Keratinocyte (primary cell): ENCODE measurements at regions not wholly inside any gene's neighbourhood (a gene's known extent, or its start where the extent isn't known, plus 50 kb on each side); places are given as distances from the start of the nearest gene placed in this dataset.

Source experiments
- DNase-seq: peaks from one replicate; pipeline ENCODE4 v3.0.0-alpha.2; 2011; ENCODE audit warnings: low read depth, missing footprints, low spot score
- FAIRE-seq: peaks from 2 replicates; lab custom pipeline; 2011; peaks lifted over from hg19 to GRCh38; lab: Jason Lieb, UNC
- H2AFZ ChIP-seq: 2 replicates; pipeline ENCODE4 v1.6.0; 2012; ENCODE audit warnings: low read length, control low read depth, inconsistent platforms; ENCODE audit not compliant: control insufficient read depth
- H3K27ac ChIP-seq: 2 replicates; pipeline ENCODE4 v1.5.1; 2011; ENCODE audit warnings: low read length; ENCODE audit not compliant: control insufficient read depth, insufficient read depth
- H3K27me3 ChIP-seq: 3 replicates; pipeline ENCODE4 v1.6.0; 2011; ENCODE audit warnings: low read length; ENCODE audit not compliant: control insufficient read depth, insufficient read depth; ENCODE audit errors: extremely low read depth
- H3K36me3 ChIP-seq, 2 experiments: 2 replicates in 1 of 2; 3 replicates in 1 of 2; pipeline ENCODE4 v1.5.1; 2011; ENCODE audit warnings: low read length in 2 of 2, mild to moderate bottlenecking in 1 of 2; ENCODE audit not compliant: control insufficient read depth in 2 of 2, insufficient read depth in 2 of 2; ENCODE audit errors: extremely low read depth in 1 of 2
- H3K4me1 ChIP-seq: 3 replicates; pipeline ENCODE4 v1.5.1; 2011; ENCODE audit warnings: low read length; ENCODE audit not compliant: control insufficient read depth, insufficient read depth; ENCODE audit errors: extremely low read depth
- H3K4me2 ChIP-seq: 3 replicates; pipeline ENCODE4 v1.6.0; 2011; ENCODE audit warnings: low read depth, low read length; ENCODE audit not compliant: control insufficient read depth, insufficient read depth; ENCODE audit errors: extremely low read depth
- H3K4me3 ChIP-seq, 3 experiments: fragments of 200-600 bp in 1 of 3; sonication (generic) in 1 of 3; 2 replicates in 2 of 3; 3 replicates in 1 of 3; pipeline ENCODE4 v1.5.1; 2011 to 2016; ENCODE audit warnings: low read length in 3 of 3, mild to moderate bottlenecking in 3 of 3, control low read depth in 2 of 3, inconsistent platforms in 1 of 3, low read depth in 1 of 3, mixed read lengths in 1 of 3, mixed run types in 1 of 3, moderate library complexity in 1 of 3; ENCODE audit not compliant: control insufficient read depth in 2 of 3, insufficient read depth in 2 of 3; ENCODE audit errors: extremely low read depth in 1 of 3
- H3K79me2 ChIP-seq: 2 replicates; pipeline ENCODE4 v1.6.0; 2012; ENCODE audit warnings: low read length; ENCODE audit not compliant: control insufficient read depth, insufficient read depth
- H3K9ac ChIP-seq: 3 replicates; pipeline ENCODE4 v1.6.0; 2011; ENCODE audit warnings: low read length; ENCODE audit not compliant: control insufficient read depth, insufficient read depth; ENCODE audit errors: extremely low read depth
- H3K9me1 ChIP-seq: 3 replicates; pipeline ENCODE4 v1.6.0; 2011; ENCODE audit warnings: low read length; ENCODE audit not compliant: control insufficient read depth, insufficient read depth; ENCODE audit errors: extremely low read depth
- H3K9me3 ChIP-seq: 2 replicates; pipeline ENCODE4 v1.5.1; 2012; ENCODE audit warnings: low read depth, low read length; ENCODE audit not compliant: control insufficient read depth
- H4K20me1 ChIP-seq: 3 replicates; pipeline ENCODE4 v1.6.0; 2011; ENCODE audit warnings: low read length; ENCODE audit not compliant: control insufficient read depth, insufficient read depth; ENCODE audit errors: extremely low read depth
- CTCF ChIP-seq, 3 experiments: IDR thresholded peaks in 1 of 3; conservative IDR thresholded peaks in 1 of 3; optimal IDR thresholded peaks in 1 of 3; 2 replicates in 2 of 3; 3 replicates in 1 of 3; pipeline versions ENCODE3 to v1.5.1; 2011; ENCODE audit warnings: low read length in 3 of 3, mild to moderate bottlenecking in 3 of 3, moderate library complexity in 2 of 3, control low read depth in 1 of 3, inconsistent platforms in 1 of 3; ENCODE audit not compliant: insufficient read depth in 2 of 3; ENCODE audit errors: extremely low read depth in 1 of 3
- EZH2 ChIP-seq: IDR thresholded peaks from one replicate; pipeline ENCODE4 v1.6.1; 2012; ENCODE audit warnings: inconsistent platforms, mild to moderate bottlenecking, low read length, moderate library complexity
- dilution Hi-C: fragments of 300-500 bp; cut with MboI; formaldehyde crosslinking; loops from one replicate; pipeline ENCODE4 v1.7.0; 2020; ENCODE audit warnings: low sequenced_read_pairs; ENCODE audit not compliant: extremely low pct_ligation_motif_present

GRCh38 chr2:3034856-3035255 lies 342.8 kb downstream of the EIPR1 start:
- dilution Hi-C loops, result no loop called here
- no peaks in the 10 kb centered on the region for H3K79me2 ChIP-seq
- FAIRE-seq (no peak), DNase-seq (no peak)
- no peak for TF ChIP-seq CTCF (optimal IDR thresholded peaks at IDR 0.05 in 1 of 3, IDR thresholded peaks at IDR 0.05 in 1 of 3, conservative IDR thresholded peaks at IDR 0.05 in 1 of 3; ENCODE audit: extremely low read depth in 1 of 3, insufficient read depth in 2 of 3, low read length in 3 of 3)
- TF ChIP-seq EZH2, result no peak
- no peaks in the 10 kb centered on the region for H3K9me1 ChIP-seq
- no peak overlapping the region for H3K27ac ChIP-seq
- H4K20me1 ChIP-seq, result no peaks in the 10 kb centered on the region
- no peaks in the 10 kb centered on the region for H3K27me3 ChIP-seq
- H3K36me3 ChIP-seq, result no peaks in the 10 kb centered on the region
- no peaks in the 10 kb centered on the region for H3K4me1 ChIP-seq
- no peak overlapping the region for H3K4me2 ChIP-seq
- H3K4me3 ChIP-seq, result no peak overlapping the region
- H3K9me3 ChIP-seq, result peaks cover 6% of the 10 kb centered on the region
- H2AFZ ChIP-seq, result no peak overlapping the region
- no peak overlapping the region for H3K9ac ChIP-seq

- Histone ChIP-seq H3K27ac (no peak overlapping the region), H4K20me1 (no peaks in the 10 kb centered on the region), H3K79me2 (no peaks in the 10 kb centered on the region), H3K4me2 (no peak overlapping the region), H3K9ac (no peak overlapping the region), H2AFZ (no peak overlapping the region), H3K9me1 (no peaks in the 10 kb centered on the region), H3K4me3 (no peak overlapping the region), H3K9me3 (peaks cover 4% of the 10 kb centered on the region), H3K36me3 (no peaks in the 10 kb centered on the region), H3K4me1 (no peaks in the 10 kb centered on the region), H3K27me3 (no peaks in the 10 kb centered on the region)
- dilution Hi-C loops, result no loop called here
- DNase-seq, result no peak
- FAIRE-seq, result no peak
- no peak for TF ChIP-seq CTCF (optimal IDR thresholded peaks at IDR 0.05 in 1 of 3, IDR thresholded peaks at IDR 0.05 in 1 of 3, conservative IDR thresholded peaks at IDR 0.05 in 1 of 3; ENCODE audit: extremely low read depth in 1 of 3, insufficient read depth in 2 of 3, low read length in 3 of 3)
- TF ChIP-seq EZH2, result no peak
Measured at GRCh38 chr2:3034396-3034795, 343.2 kb downstream of the EIPR1 start.
